ENCODE measurements at regions not wholly inside any gene's neighbourhood (a gene's known extent, or its start where the extent isn't known, plus 50 kb on each side); places are given as distances from the start of the nearest gene placed in this dataset.

DNA sequence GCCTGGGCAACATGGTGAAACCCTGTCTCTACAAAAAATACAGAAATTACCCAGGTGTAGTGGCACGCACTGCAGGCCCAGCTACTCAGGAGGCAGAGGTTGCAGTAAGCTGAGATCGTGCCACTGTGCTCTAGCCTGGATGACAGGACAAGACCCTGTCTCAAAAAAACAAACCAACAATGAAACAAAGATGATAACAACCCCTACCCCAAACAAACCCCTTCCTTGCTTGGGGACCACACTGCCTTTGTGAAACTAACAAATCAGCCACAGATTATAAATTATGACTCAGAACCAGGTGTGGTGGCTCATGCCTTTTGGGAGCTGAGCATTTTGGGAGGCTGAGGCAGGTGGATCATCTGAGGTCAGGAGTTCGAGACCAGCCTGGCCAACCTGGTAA, 75.3 kb upstream of the RPH3AL start:
- Histone ChIP-seq H3K9ac (ENCODE audit: low read depth in 1 of 2, low read length in 2 of 2) (no peak overlapping the region), H3K4me1 (ENCODE audit: control insufficient read depth in 4 of 4, insufficient read depth in 4 of 4, low read length in 3 of 4) (no peaks in the 10 kb centered on the region), H3K4me3 (ENCODE audit: low read depth in 1 of 3, low read length in 3 of 3) (no peak overlapping the region), H3K27ac (ENCODE audit: low read depth in 1 of 2, low read length in 2 of 2) (no peak overlapping the region), H3K27me3 (ENCODE audit: control insufficient read depth in 4 of 4, insufficient read depth in 4 of 4, low read length in 3 of 4) (peaks cover 0 to 3% (median 0%) of the 10 kb centered on the region in 4 donors), H3K9me3 (ENCODE audit: control insufficient read depth in 4 of 4, low read length in 3 of 4) (peaks cover 0 to 5% (median 1%) of the 10 kb centered on the region in 4 donors), H3K36me3 (ENCODE audit: control insufficient read depth in 4 of 4, insufficient read depth in 3 of 4, low read depth in 1 of 4, low read length in 3 of 4) (no peaks in the 10 kb centered on the region)
- no peak for DNase-seq (ENCODE audit: low spot score)
- TF ChIP-seq HNF4G (IDR thresholded peaks at IDR 0.05) (no peak), FOXA1 (IDR thresholded peaks at IDR 0.05) (no peak), RXRA (IDR thresholded peaks at IDR 0.05) (no peak), YY1 (IDR thresholded peaks at IDR 0.05) (no peak), TAF1 (conservative IDR thresholded peaks at IDR 0.05) (no peak), EGR1 (IDR thresholded peaks at IDR 0.05; ENCODE audit: low read depth in 2 of 2) (no peak), RAD21 (IDR thresholded peaks at IDR 0.05) (no peak), JUND (IDR thresholded peaks at IDR 0.05) (no peak), NR2F2 (IDR thresholded peaks at IDR 0.05) (no peak), FOXA2 (IDR thresholded peaks at IDR 0.05) (no peak), GABPA (IDR thresholded peaks at IDR 0.05 in 1 of 2, conservative IDR thresholded peaks at IDR 0.05 in 1 of 2) (no peak)
- TF ChIP-seq, protein P1, sequence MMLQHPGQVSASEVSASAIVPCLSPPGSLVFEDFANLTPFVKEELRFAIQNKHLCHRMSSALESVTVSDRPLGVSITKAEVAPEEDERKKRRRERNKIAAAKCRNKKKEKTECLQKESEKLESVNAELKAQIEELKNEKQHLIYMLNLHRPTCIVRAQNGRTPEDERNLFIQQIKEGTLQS (IDR thresholded peaks at IDR 0.05): no peak
- TF ChIP-seq, protein P2, sequence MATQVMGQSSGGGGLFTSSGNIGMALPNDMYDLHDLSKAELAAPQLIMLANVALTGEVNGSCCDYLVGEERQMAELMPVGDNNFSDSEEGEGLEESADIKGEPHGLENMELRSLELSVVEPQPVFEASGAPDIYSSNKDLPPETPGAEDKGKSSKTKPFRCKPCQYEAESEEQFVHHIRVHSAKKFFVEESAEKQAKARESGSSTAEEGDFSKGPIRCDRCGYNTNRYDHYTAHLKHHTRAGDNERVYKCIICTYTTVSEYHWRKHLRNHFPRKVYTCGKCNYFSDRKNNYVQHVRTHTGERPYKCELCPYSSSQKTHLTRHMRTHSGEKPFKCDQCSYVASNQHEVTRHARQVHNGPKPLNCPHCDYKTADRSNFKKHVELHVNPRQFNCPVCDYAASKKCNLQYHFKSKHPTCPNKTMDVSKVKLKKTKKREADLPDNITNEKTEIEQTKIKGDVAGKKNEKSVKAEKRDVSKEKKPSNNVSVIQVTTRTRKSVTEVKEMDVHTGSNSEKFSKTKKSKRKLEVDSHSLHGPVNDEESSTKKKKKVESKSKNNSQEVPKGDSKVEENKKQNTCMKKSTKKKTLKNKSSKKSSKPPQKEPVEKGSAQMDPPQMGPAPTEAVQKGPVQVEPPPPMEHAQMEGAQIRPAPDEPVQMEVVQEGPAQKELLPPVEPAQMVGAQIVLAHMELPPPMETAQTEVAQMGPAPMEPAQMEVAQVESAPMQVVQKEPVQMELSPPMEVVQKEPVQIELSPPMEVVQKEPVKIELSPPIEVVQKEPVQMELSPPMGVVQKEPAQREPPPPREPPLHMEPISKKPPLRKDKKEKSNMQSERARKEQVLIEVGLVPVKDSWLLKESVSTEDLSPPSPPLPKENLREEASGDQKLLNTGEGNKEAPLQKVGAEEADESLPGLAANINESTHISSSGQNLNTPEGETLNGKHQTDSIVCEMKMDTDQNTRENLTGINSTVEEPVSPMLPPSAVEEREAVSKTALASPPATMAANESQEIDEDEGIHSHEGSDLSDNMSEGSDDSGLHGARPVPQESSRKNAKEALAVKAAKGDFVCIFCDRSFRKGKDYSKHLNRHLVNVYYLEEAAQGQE (IDR thresholded peaks at IDR 0.05): no peak
- TF ChIP-seq, protein P3, sequence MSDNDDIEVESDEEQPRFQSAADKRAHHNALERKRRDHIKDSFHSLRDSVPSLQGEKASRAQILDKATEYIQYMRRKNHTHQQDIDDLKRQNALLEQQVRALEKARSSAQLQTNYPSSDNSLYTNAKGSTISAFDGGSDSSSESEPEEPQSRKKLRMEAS (IDR thresholded peaks at IDR 0.05): no peak
- TF ChIP-seq, protein P4, sequence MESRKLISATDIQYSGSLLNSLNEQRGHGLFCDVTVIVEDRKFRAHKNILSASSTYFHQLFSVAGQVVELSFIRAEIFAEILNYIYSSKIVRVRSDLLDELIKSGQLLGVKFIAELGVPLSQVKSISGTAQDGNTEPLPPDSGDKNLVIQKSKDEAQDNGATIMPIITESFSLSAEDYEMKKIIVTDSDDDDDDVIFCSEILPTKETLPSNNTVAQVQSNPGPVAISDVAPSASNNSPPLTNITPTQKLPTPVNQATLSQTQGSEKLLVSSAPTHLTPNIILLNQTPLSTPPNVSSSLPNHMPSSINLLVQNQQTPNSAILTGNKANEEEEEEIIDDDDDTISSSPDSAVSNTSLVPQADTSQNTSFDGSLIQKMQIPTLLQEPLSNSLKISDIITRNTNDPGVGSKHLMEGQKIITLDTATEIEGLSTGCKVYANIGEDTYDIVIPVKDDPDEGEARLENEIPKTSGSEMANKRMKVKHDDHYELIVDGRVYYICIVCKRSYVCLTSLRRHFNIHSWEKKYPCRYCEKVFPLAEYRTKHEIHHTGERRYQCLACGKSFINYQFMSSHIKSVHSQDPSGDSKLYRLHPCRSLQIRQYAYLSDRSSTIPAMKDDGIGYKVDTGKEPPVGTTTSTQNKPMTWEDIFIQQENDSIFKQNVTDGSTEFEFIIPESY (IDR thresholded peaks at IDR 0.05): no peak
- TF ChIP-seq, protein P5, sequence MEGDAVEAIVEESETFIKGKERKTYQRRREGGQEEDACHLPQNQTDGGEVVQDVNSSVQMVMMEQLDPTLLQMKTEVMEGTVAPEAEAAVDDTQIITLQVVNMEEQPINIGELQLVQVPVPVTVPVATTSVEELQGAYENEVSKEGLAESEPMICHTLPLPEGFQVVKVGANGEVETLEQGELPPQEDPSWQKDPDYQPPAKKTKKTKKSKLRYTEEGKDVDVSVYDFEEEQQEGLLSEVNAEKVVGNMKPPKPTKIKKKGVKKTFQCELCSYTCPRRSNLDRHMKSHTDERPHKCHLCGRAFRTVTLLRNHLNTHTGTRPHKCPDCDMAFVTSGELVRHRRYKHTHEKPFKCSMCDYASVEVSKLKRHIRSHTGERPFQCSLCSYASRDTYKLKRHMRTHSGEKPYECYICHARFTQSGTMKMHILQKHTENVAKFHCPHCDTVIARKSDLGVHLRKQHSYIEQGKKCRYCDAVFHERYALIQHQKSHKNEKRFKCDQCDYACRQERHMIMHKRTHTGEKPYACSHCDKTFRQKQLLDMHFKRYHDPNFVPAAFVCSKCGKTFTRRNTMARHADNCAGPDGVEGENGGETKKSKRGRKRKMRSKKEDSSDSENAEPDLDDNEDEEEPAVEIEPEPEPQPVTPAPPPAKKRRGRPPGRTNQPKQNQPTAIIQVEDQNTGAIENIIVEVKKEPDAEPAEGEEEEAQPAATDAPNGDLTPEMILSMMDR (IDR thresholded peaks at IDR 0.05; ENCODE audit: low read depth, low read length, missing input control): no peak
- 90% methylated on average over 3 of the region's 3 CpGs for WGBS

DNA sequence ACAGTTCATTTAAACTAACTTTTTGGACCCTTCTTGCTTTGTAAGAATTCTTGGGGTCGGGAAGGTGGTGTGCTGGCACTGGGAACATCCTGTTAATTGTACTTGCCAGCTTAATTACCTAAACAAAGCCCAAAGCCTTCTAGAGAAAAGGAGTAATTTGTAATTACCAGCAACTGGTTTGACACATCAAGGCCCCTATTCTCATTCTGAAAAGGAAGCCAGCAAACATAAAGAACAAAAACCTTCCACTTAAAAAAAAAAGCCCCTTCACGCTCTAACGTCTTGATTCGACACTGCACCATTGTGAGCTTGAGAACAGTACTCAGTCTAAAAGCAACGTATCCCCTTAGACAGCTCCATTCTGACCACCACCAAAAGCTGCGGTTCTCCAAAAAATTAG, 74.7 kb upstream of the RPH3AL start:
- DNase-seq (ENCODE audit: low spot score): no peak
- no peak overlapping the region for H3K9ac ChIP-seq (ENCODE audit: low read depth in 1 of 2, low read length in 2 of 2)
- H3K4me1 ChIP-seq (ENCODE audit: control insufficient read depth in 4 of 4, insufficient read depth in 4 of 4, low read length in 3 of 4): no peaks in the 10 kb centered on the region
- H3K27me3 ChIP-seq (ENCODE audit: control insufficient read depth in 4 of 4, insufficient read depth in 4 of 4, low read length in 3 of 4): peaks cover 0 to 3% (median 0%) of the 10 kb centered on the region in 4 donors
- peaks cover 0 to 5% (median 1%) of the 10 kb centered on the region in 4 donors for H3K9me3 ChIP-seq (ENCODE audit: control insufficient read depth in 4 of 4, low read length in 3 of 4)
- H3K27ac ChIP-seq (ENCODE audit: low read depth in 1 of 2, low read length in 2 of 2): no peak overlapping the region
- H3K36me3 ChIP-seq (ENCODE audit: control insufficient read depth in 4 of 4, insufficient read depth in 3 of 4, low read depth in 1 of 4, low read length in 3 of 4): no peaks in the 10 kb centered on the region
- no peak overlapping the region for H3K4me3 ChIP-seq (ENCODE audit: low read depth in 1 of 3, low read length in 3 of 3)
- TF ChIP-seq, protein P2 (IDR thresholded peaks at IDR 0.05): no peak
- no peak for TF ChIP-seq EGR1 (IDR thresholded peaks at IDR 0.05; ENCODE audit: low read depth in 2 of 2)
- 73% methylated on average over 6 of the region's 6 CpGs for WGBS
